DND-41 (cell line): ENCODE measurements at regions not wholly inside any gene's neighbourhood (a gene's known extent, or its start where the extent isn't known, plus 50 kb on each side); places are given as distances from the start of the nearest gene placed in this dataset.

ENCODE experiments used
- ATAC-seq: fragments of 200-7000 bp; cut with Tn5 transposase; 3 replicates; pipeline ENCODE4 v1.9.1; 2021; ENCODE audit warnings: low read depth; ENCODE audit not compliant: insufficient read depth
- DNase-seq: peaks from one replicate; pipeline ENCODE4 v3.0.0-alpha.2; 2020
- H2AFZ ChIP-seq: 2 replicates; pipeline ENCODE4 v1.6.0; 2012; ENCODE audit warnings: low read depth, low read length
- H3K27ac ChIP-seq: 2 replicates; pipeline ENCODE4 v1.5.1; 2012; ENCODE audit warnings: low read length, inconsistent platforms
- H3K27me3 ChIP-seq: fragments of 200-600 bp; sonication (generic); 2 replicates; pipeline ENCODE4 v1.6.0; 2012; ENCODE audit warnings: low read length, mild to moderate bottlenecking, inconsistent platforms; ENCODE audit not compliant: insufficient read depth, poor library complexity
- H3K36me3 ChIP-seq: 2 replicates; pipeline ENCODE4 v1.5.1; 2012; ENCODE audit warnings: low read length, inconsistent platforms; ENCODE audit not compliant: insufficient read depth
- H3K4me1 ChIP-seq: 2 replicates; pipeline ENCODE4 v1.5.1; 2012; ENCODE audit warnings: mild to moderate bottlenecking, low read length; ENCODE audit not compliant: insufficient read depth
- H3K4me2 ChIP-seq: 2 replicates; pipeline ENCODE4 v1.6.0; 2012; ENCODE audit warnings: mild to moderate bottlenecking, moderate library complexity, low read length, inconsistent platforms; ENCODE audit not compliant: insufficient read depth
- H3K4me3 ChIP-seq, 2 experiments: fragments of 200-600 bp in 1 of 2; shearing (Covaris generic) in 1 of 2; 2 replicates each; pipeline ENCODE4 v1.5.1; 2012 to 2016; ENCODE audit warnings: inconsistent platforms in 2 of 2, low read length in 2 of 2, mild to moderate bottlenecking in 2 of 2, low read depth in 1 of 2, moderate library complexity in 1 of 2
- H3K79me2 ChIP-seq: 2 replicates; pipeline ENCODE4 v1.6.0; 2012; ENCODE audit warnings: low read length, inconsistent platforms; ENCODE audit not compliant: insufficient read depth
- H3K9ac ChIP-seq: 2 replicates; pipeline ENCODE4 v1.6.0; 2012; ENCODE audit warnings: low read depth, mild to moderate bottlenecking, inconsistent platforms, low read length, moderate library complexity
- H3K9me3 ChIP-seq: 2 replicates; pipeline ENCODE4 v1.5.1; 2012; ENCODE audit warnings: low read length, moderate library complexity, mild to moderate bottlenecking, inconsistent platforms; ENCODE audit not compliant: insufficient read depth, severe bottlenecking
- H4K20me1 ChIP-seq: 2 replicates; pipeline ENCODE4 v1.6.0; 2012; ENCODE audit warnings: low read length; ENCODE audit not compliant: insufficient read depth
- EZH2 ChIP-seq: IDR thresholded peaks from 3 replicates; pipeline ENCODE4 v1.6.1; 2012; ENCODE audit warnings: borderline replicate concordance, low read depth, mild to moderate bottlenecking, moderate library complexity, low read length, inconsistent platforms; ENCODE audit not compliant: severe bottlenecking
- TF ChIP-seq, protein P1 (sequence below): IDR thresholded peaks from 2 replicates; pipeline ENCODE4 v1.5.1; 2012; ENCODE audit warnings: borderline replicate concordance, low read length, moderate library complexity, mild to moderate bottlenecking; ENCODE audit not compliant: poor library complexity, severe bottlenecking; ENCODE audit errors: extremely low read depth

DNA sequence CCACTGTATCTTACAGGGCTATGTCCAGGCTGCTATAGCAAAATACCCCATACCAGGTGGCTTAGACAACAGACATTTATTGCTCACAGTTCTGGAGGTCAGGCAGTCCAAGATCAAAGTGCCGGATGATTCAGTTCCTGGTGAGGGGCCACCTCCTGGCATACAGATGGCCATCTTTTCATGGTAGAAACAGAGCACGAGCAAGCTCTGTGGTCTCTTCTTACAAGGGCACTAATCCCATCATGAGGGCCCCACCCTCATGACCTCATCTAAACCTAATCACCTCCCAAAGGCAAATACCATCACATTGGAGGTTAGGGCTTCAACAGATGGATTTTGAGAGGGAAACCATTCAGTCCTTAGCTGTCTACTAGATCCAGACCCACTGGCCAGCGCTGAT is 117.4 kb upstream of the NECTIN1 start:
- no peak overlapping the region for H3K4me3 ChIP-seq
- H3K9ac ChIP-seq, result no peak overlapping the region
- TF ChIP-seq, protein P1, sequence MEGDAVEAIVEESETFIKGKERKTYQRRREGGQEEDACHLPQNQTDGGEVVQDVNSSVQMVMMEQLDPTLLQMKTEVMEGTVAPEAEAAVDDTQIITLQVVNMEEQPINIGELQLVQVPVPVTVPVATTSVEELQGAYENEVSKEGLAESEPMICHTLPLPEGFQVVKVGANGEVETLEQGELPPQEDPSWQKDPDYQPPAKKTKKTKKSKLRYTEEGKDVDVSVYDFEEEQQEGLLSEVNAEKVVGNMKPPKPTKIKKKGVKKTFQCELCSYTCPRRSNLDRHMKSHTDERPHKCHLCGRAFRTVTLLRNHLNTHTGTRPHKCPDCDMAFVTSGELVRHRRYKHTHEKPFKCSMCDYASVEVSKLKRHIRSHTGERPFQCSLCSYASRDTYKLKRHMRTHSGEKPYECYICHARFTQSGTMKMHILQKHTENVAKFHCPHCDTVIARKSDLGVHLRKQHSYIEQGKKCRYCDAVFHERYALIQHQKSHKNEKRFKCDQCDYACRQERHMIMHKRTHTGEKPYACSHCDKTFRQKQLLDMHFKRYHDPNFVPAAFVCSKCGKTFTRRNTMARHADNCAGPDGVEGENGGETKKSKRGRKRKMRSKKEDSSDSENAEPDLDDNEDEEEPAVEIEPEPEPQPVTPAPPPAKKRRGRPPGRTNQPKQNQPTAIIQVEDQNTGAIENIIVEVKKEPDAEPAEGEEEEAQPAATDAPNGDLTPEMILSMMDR, result no peak
- no peak for TF ChIP-seq EZH2
- no peaks in the 10 kb centered on the region for H4K20me1 ChIP-seq
- DNase-seq (no peak), ATAC-seq (no peak)
- peaks cover 9% of the 10 kb centered on the region for H3K9me3 ChIP-seq
- no peak overlapping the region for H3K4me2 ChIP-seq
- H3K27me3 ChIP-seq, result peaks cover 4% of the 10 kb centered on the region
- H2AFZ ChIP-seq, result no peak overlapping the region
- H3K36me3 ChIP-seq, result no peaks in the 10 kb centered on the region
- H3K79me2 ChIP-seq, result no peaks in the 10 kb centered on the region
- H3K27ac ChIP-seq, result no peak overlapping the region
- no peaks in the 10 kb centered on the region for H3K4me1 ChIP-seq

DNA sequence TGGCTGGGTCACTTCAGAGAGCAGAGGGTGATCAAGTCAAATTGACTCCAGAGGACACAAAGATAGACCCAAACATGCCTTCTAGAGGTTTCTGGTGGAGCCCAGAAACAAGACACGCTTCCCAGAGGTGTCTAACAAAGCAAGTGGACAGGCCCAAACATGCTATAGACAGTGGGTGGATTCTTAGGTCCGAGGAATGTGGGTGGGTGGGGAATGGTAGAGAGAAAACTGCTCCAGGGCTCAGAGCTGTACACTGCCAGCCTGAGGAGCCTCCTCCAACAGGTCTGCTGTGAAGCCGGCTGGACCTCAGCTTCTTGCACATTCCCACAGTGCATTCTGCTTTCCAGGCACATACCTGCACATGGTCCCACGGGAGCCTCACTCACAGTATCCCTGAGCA is 116.8 kb upstream of the NECTIN1 start:
- ATAC-seq (no peak), DNase-seq (no peak)
- no peaks in the 10 kb centered on the region for H4K20me1 ChIP-seq
- H3K9ac ChIP-seq, result no peak overlapping the region
- TF ChIP-seq EZH2, result no peak
- TF ChIP-seq, protein P1, result no peak
- no peak overlapping the region for H3K4me2 ChIP-seq
- H3K9me3 ChIP-seq, result peaks cover 9% of the 10 kb centered on the region
- no peaks in the 10 kb centered on the region for H3K79me2 ChIP-seq
- no peak overlapping the region for H2AFZ ChIP-seq
- H3K4me3 ChIP-seq, result no peak overlapping the region
- H3K36me3 ChIP-seq, result no peaks in the 10 kb centered on the region
- no peaks in the 10 kb centered on the region for H3K4me1 ChIP-seq
- H3K27ac ChIP-seq, result no peak overlapping the region
- peaks cover 8% of the 10 kb centered on the region for H3K27me3 ChIP-seq

- no peak for ATAC-seq
- H2AFZ ChIP-seq, result no peak overlapping the region
- no peaks in the 10 kb centered on the region for H4K20me1 ChIP-seq
- DNase-seq, result no peak
- H3K9me3 ChIP-seq, result peaks cover 9% of the 10 kb centered on the region
- H3K4me2 ChIP-seq, result no peak overlapping the region
- H3K27ac ChIP-seq, result no peak overlapping the region
- no peaks in the 10 kb centered on the region for H3K36me3 ChIP-seq
- H3K9ac ChIP-seq, result no peak overlapping the region
- no peak for TF ChIP-seq EZH2
- TF ChIP-seq, protein P1, result no peak
- no peaks in the 10 kb centered on the region for H3K79me2 ChIP-seq
- no peak overlapping the region for H3K4me3 ChIP-seq
- H3K27me3 ChIP-seq, result peaks cover 8% of the 10 kb centered on the region
- H3K4me1 ChIP-seq, result no peaks in the 10 kb centered on the region
Measured at GRCh38 chr11:119845305-119845704, 116.3 kb upstream of the NECTIN1 start.

GRCh38 chr11:119844808-119845207 is 115.8 kb upstream of the NECTIN1 start:
- no peak for DNase-seq
- no peak overlapping the region for H3K9ac ChIP-seq

More at GRCh38 chr11:119844808-119845207, 115.8 kb upstream of the NECTIN1 start:
- Histone ChIP-seq H3K4me1 (no peaks in the 10 kb centered on the region), H3K27me3 (peaks cover 8% of the 10 kb centered on the region), H3K9me3 (peaks cover 9% of the 10 kb centered on the region), H3K4me2 (no peak overlapping the region), H2AFZ (no peak overlapping the region), H4K20me1 (no peaks in the 10 kb centered on the region), H3K36me3 (no peaks in the 10 kb centered on the region), H3K27ac (no peak overlapping the region), H3K4me3 (no peak overlapping the region), H3K79me2 (no peaks in the 10 kb centered on the region)
- ATAC-seq, result no peak
- TF ChIP-seq, protein P1, result no peak
- no peak for TF ChIP-seq EZH2
